CD4-positive, alpha-beta T cell treated with Interleukin-17A for 4 hours (primary cell): ENCODE measurements at regions not wholly inside any gene's neighbourhood (a gene's known extent, or its start where the extent isn't known, plus 50 kb on each side); places are given as distances from the start of the nearest gene placed in this dataset.

Source experiments
- DNase-seq: peaks from one replicate; pipeline ENCODE4 v3.0.0-alpha.2; 2020; ENCODE audit warnings: mixed read lengths

- no peak for DNase-seq
Observed at GRCh38 chr19:29324291-29324680, 111.3 kb upstream of the UQCRFS1 start.

GRCh38 chr19:29324717-29325116, 111.8 kb upstream of the UQCRFS1 start:
- no peak for DNase-seq

GRCh38 chr19:29325241-29325975, 112.5 kb upstream of the UQCRFS1 start:
- DNase-seq: no peak

- no peak for DNase-seq
Observed at GRCh38 chr19:29326351-29326750, 113.4 kb upstream of the UQCRFS1 start.

GRCh38 chr19:29326849-29327840, 114.2 kb upstream of the UQCRFS1 start:
- no peak for DNase-seq

- DNase-seq: no peak
Observed at GRCh38 chr19:29328586-29328985, 115.6 kb upstream of the UQCRFS1 start.

- DNase-seq: no peak
Observed at GRCh38 chr19:29329460-29330134, 116.6 kb upstream of the UQCRFS1 start.

GRCh38 chr19:29336425-29336824, 123.5 kb upstream of the UQCRFS1 start:
- DNase-seq: no peak

- no peak for DNase-seq
Observed at GRCh38 chr19:29337029-29337428, 124.1 kb upstream of the UQCRFS1 start.

GRCh38 chr19:29338480-29338879, 125.5 kb upstream of the UQCRFS1 start:
- DNase-seq: no peak

GRCh38 chr19:29342721-29343120, 129.8 kb upstream of the UQCRFS1 start:
- no peak for DNase-seq

GRCh38 chr19:29364224-29364726, 151.3 kb upstream of the UQCRFS1 start:
- DNase-seq: no peak

GRCh38 chr19:29364999-29365398, 152.0 kb upstream of the UQCRFS1 start:
- no peak for DNase-seq

GRCh38 chr19:29365836-29366417, 153.0 kb upstream of the UQCRFS1 start:
- DNase-seq: no peak

- DNase-seq: no peak
Observed at GRCh38 chr19:29366757-29367156, 153.8 kb upstream of the UQCRFS1 start.

GRCh38 chr19:29367791-29368222, 154.9 kb upstream of the UQCRFS1 start:
- no peak for DNase-seq

GRCh38 chr19:29370276-29370675, 155.5 kb upstream of the VSTM2B start:
- no peak for DNase-seq

GRCh38 chr19:29371251-29372090, 154.3 kb upstream of the VSTM2B start:
- DNase-seq: no peak

- no peak for DNase-seq
Observed at GRCh38 chr19:29372091-29372415, 153.7 kb upstream of the VSTM2B start.

GRCh38 chr19:29372461-29372860, 153.3 kb upstream of the VSTM2B start:
- DNase-seq: no peak

GRCh38 chr19:29372921-29373797, 152.6 kb upstream of the VSTM2B start:
- DNase-seq: no peak
